HG02798 (cell line): ENCODE measurements at regions not wholly inside any gene's neighbourhood (a gene's known extent, or its start where the extent isn't known, plus 50 kb on each side); places are given as distances from the start of the nearest gene placed in this dataset.
"Not testable (repeated sequence)": the region's sequence is repeated elsewhere in the genome, so short reads cannot be mapped to it uniquely, and the experiment has no call there.

Experiments
- ATAC-seq: cut with Tn5 transposase; IDR thresholded peaks from one replicate; pipeline ENCODE4 v1.9.1; 2021; ENCODE audit warnings: mild to moderate bottlenecking; ENCODE audit not compliant: unreplicated experiment, poor library complexity

DNA sequence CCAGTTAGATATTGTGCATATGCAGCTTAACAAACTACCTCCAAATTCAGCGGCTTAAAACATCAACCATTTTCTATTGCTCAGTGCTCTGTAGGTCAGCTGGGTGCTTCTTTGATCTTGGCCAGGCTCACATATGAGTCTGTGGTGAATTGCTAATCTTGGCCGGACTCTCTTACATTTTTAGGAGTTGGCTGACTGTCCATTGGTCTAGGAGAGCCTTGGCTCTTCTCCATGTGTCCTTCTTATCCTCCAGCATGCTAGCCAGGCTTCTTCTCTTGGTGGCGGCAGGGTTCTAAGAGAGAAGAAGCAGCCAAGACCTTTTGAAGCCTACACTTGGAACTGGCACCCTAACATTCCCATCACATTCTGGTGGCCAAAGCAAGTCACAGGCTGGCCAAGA lies 174.3 kb upstream of the PWP1 start:
- ATAC-seq, result no peak

DNA sequence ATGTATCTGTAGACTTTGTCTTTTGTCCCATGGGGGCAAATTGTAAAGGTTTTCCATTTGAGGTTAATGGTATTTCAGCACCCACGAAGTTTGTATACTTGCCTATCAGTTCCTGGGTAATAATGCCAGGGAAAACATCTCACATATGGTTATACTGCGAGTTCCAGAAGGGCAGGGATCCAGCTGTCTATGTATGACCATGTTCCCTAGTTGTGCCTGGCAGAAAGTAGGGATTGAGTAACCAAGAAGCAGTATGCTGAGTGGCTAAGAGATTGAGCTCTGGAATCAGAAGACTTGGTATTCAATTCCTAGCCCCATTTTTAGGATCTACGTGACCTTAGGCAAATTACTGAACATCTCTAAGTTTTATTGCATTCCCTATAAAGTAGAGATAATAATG lies 173.2 kb upstream of the PWP1 start:
- ATAC-seq, result no peak

DNA sequence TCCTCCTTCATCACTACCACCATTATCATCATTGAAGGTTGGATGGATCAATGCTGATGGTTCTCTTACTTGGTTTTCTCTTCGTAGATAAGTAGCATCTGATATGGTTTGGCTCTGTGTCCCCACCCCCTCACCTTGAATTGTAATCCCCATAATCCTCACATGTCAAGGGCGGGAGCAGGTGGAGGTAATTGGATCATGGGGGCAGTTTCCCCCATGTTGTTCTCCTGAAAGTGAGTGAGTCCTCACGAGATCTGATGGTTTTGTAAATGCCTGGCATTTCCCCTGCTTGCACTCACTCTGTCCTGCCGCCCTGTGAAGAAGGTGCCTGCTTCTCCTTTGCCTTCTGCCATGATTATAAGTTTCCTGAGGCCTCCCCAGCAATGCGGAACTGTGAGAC lies 172.4 kb upstream of the PWP1 start:
- ATAC-seq, result no peak

DNA sequence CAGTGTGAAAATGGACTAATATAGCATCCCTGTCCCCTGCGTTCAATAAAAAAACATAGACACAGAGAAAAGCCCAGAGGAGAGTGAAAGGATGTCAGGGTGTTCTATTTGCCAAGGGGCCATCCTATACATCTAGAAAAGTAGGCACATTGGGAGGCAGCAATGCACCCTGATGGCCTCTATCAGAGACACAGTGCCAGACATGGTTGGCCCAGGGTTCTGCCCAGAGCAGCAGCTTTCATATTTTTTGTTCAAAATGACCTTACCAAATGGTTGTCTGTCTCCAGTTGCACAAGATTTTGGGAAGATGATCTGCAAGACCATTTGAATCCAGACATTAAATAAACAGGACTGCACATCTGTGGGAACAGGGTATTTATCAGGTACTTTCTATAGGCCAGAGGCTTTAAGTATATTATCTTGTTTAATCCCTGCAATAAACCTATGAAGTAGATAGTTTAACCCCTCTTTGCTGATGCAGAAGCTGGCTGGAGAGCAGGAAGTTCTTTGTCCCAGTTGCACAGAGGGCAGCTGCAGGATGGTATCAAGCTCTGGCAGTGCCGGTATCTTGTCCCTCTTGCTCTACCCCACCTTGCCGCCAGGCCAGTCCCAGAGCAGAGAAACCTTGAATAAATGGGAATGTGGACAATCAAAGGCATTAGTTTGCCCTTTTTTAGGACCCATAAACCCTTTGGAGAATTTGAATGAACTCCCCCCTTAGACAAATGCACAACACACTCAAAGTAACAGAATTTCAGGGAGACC lies 171.8 kb upstream of the PWP1 start:
- no peak for ATAC-seq

DNA sequence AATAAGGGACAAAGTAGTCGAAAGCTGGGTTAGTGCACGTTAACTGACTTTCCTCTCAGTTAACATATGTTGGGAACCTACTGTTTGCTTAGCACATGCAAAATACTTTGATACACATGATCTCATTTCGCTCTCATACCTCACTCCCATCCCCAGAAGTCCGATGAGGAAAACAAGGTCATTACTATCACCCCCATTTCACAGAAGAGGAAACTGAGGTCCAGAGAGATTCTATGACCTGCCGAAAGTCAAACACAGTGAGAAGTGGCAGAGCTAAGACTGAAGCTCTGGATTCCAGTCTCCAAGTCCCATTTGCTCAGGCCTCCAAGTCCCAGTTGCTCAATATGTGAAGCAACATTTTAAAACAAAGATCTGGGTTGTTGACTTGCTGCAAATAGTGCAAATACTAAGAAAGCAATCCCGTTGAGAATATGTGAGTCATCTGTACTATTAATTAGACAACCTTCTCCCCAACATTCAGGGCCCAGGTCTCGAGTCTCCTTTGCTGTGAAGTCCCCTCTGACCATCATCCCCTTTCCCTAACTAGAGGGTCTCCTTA lies 170.6 kb upstream of the PWP1 start:
- no peak for ATAC-seq

DNA sequence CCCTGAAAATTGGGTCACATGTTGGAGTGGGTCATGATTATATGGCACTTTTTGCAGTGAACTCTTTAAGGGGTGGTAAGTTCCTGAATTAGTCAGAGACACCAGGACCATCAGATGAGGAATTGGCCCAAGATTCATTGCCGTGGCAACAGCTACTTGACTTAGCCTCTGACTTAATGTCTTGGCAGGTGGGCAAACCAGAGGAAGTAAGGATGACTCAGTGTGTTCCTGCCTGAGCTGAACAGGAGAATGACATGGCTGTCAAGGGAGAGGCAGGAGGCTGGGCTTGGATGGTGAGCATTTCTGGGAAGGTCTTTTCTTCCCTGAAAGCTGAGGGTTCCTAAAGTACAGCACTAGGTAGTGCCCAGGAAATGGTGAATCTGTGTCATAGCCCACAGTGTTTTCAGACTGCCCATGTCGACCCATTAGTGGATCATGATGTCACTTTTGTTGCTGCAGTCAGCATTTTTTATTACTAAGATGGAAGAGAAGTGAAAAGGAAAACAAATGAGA lies 170.1 kb upstream of the PWP1 start:
- ATAC-seq, result no peak

DNA sequence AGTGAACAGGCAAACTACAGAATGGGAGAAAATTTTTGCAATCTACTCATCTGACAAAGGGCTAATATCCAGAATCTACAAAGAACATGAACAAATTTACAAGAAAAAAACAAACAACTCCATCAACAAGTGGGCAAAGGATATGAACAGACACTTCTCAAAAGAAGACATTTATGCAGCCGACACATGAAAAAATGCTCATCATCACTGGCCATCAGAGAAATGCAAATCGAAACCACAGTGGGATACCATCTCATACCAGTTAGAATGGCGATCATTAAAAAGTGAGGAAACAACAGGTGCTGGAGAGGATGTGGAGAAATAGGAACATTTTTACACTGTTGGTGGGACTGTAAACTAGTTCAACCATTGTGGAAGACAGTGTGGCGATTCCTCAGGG lies 167.8 kb upstream of the PWP1 start:
- not testable (repeated sequence) for ATAC-seq

DNA sequence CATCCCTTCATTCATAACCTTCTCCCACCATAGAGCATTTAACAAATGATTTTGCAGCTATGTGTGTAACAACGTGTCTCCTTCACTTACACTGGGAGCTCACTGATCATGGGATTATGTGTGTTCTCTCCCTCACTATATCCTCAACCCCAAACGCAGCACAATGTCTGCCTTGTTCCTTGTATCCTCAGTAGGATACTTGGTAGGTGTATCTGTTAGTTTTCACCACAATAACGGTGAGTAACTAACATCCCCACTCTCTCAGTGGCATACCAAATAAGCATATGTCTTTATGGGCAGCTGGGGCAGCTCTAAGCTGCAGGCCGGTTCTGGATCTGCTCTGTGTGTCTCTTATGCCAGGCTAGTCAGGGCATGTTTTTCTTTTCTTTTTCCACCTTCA lies 166.7 kb upstream of the PWP1 start:
- ATAC-seq, result no peak

DNA sequence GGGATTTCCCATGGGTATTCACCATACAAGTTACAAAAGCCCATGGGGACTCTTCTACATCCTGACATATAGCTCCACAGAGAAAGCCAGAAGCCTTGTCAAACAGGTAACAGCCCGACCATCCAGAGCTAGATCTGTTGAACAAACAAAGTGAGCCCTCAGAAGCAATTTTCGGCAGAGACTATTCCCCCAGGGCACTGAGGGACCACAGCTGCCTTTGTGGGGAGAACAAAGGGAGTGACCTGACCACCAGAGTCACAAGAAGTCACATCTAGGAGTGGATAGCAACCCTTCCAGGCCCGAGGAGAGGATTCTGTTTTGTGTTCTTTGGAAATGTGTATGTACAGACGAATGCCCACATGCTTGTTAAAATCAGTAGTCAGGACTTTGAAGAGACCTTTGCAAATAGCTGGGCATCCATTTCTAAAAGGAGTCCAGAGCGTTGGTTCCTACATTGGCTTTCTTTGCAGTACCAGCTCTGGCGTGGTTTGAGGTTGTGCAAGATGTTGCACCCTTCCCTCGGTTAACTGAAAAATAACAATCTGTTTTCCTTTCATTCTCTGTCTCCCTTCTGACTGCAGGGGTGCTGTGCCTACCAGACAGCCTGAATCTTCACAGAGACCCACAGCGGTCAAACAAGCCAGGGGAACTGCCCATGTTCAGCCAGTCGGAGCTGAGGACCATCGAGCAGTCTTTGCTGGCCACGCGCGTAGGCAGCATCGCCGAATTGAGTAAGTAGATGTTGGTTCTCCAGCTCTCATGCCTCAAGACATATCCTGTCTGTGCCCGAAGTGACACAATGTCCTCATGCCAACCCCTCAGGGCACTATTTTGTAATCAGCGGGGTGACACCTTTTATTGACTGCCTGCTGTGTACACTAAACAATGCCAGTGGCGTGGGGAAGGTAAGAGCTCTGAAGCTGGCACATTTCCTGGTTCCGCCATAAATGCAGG lies 165.4 kb upstream of the PWP1 start:
- ATAC-seq, result no peak

DNA sequence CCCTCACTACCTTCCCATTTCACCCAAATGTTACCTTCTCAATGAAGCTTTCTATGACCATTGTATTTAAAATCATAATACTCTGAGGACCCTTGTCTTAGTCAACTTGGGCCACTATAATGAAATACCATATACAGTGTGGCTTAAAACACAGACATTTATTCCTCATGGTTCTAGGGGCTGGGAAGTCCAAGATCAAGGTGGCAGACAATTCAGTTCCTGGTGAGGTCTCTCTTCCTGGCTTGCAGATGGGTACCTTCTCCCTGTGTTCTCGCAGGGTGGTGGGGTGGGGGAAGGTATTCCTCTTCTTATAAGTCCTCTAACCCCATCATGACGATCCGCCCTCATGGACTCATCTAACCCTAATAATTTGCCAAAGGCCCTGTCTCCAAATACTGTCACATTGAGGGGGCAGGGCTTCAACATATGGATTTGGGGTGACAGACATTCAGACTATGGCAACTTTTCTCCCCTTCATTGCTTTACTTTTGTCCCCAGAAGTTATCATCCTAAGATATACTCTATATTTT lies 163.7 kb upstream of the PWP1 start:
- ATAC-seq, result no peak

DNA sequence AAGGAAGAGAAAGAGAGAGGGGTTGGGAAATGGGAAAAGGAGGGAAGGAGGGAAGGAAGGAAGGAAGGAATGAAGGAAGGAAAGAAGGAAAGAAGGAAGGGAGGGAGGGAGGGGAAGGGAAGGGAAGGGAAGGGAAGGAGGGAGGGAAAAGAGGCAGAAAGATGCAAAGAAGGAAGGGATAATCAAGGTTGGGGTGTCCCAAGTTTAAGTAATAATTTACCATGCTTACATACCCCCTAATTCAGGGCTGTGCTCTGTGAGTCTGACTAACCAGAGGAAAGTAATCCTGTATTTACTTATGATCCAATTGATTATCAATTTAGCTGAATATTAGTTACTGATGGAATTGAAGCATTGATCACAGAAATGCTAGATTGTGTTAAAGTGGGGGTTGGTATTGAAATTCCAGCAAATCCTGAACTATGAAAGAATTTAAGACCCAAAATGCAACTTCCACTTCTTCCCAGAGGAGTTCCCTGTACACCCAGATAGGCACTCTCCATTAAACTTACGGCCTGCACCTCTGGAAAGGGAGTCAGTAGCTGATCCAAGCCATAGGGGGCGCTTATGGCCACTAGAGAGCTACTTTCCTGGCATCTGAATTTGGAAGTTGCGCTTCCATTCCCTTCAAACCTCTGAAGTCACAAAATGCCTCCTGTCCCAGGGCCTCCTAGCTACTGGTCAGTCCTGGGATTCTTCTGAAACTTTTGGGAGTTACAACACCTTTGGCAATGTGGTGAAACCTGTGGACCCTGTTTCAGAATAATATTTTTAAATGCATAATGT lies 162.7 kb upstream of the PWP1 start:
- ATAC-seq, result no peak

DNA sequence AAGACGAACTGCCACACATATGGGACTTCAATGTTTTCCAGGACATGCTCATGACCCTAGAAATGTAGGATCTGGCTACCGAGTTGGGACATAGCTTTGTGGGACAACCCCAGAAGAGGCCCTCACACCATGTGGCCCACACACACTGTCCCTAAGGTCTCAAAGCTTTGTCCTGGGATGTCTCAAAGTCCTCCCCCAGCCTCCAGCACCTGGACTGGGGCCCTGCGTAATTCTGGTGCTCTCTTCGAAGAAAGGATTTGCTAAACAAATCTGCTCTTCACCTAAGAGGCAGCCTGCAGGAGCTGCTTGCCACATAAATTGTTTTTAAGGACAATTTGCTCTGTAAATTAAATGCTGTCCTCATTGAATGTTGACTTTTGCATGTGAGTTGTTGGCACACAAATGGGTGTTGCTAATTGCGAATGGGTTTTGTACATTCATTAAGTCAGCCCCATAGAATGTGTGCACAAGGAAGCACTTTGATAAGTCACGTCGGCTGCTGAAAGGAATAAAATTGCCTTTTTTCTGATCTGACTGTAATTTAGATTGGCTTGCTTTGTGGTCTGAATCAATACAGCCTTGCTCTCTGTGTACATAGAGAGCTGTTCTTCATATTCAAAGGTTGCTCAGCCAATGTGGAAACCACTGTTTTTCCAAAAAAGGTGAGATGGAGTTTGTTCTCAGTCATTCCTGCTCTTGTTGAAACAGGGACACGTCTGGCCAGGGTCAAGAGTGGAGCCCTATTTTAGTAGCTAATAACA lies 161.6 kb upstream of the PWP1 start:
- no peak for ATAC-seq

DNA sequence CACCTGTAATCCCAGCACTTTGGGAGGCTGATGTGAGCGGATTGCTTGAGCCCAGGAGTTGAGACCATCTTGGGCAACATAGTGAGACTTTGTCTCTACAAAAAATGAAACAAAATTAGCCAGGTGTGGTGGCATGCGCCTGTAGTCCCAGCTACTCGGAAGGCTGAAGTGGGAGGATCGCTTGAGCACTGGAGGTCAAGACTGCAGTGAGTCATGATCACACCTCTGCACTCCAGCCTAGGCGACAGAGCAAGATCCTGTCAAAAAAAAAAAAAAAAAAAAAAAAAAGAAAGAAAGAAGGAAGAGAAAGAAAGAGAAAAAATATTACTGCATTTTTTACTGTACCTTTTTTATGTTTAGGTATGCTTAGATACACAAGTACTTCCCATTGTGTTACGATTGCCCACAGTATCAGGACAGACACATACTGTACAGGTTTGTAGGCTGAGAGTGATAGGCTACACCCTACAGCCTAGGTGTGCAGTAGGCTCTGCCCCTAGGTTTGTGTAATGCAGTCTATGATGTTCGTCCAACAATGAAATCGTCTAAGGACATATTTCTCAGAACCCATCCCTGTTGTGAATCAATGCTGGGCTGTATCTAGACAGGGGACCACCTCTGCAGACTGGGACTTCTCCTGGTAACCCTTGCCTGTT lies 160.4 kb upstream of the PWP1 start:
- ATAC-seq, result no peak

DNA sequence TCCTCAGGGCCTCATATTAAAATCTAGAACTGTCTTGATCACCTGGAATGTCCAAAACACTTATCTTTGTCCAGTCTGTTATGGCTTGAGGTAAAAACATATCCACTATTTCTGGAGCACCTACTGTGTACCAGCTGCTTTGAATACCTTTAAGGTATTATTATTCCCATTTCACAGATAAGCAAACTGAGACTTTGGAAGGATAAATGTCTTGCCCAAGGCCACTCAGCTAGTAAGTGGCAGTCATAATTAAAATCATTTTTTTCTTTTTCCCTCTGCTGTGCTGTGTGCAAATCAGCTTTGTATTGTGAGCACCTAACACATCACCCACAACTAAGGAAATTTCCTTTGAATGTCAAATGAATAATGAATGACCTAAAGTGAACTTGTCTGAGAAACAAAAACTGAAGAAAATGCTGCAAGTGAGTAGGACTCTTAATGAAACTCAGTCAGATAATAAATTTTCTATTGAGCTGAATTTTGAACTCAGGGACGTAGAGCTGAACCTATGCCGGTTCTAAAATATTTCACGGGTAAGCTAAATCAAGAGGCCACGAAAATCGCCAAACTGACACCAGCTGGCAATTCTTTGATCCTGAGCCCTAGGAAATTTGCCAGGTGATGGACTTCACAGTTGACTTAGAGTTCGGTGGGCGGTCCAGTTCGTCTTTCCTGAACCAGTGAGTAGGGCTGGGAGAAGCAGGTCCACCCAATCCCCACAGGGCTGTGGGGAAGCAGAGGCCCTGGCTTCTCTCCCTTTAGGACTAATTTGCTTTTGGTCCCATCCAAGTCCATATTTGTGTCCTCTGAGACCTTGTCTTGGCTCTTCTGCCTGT lies 159.7 kb upstream of the PWP1 start:
- no peak for ATAC-seq

DNA sequence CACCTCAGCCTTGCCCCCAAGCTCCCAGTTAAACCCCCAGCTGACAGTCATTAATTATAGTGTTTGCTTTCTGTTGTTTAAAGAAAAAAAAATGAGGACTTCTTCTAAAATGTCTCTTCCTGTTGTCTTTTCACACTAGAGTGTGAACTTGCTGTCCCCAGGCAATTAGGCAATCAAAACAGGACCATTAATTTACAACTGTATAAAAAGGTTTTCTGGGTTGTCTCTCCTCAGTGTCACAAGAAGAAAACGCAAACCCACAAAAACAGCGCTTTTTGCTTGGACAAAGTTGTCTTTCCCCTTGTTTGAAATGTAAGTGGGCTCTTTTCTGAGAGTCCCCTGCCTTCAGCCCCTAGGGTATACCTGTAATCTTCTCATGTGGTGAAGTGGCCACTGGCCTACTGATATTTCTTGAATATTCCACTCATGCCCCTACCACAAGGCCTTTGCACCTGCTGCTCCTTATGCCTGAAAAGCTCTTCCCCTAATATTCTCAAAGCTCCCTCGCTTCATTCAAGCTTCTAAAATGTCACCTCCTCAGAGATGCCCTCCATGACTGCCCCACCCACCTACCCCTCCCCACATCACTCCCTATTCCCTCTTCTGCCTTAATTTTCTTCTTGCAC lies 158.9 kb upstream of the PWP1 start:
- no peak for ATAC-seq

DNA sequence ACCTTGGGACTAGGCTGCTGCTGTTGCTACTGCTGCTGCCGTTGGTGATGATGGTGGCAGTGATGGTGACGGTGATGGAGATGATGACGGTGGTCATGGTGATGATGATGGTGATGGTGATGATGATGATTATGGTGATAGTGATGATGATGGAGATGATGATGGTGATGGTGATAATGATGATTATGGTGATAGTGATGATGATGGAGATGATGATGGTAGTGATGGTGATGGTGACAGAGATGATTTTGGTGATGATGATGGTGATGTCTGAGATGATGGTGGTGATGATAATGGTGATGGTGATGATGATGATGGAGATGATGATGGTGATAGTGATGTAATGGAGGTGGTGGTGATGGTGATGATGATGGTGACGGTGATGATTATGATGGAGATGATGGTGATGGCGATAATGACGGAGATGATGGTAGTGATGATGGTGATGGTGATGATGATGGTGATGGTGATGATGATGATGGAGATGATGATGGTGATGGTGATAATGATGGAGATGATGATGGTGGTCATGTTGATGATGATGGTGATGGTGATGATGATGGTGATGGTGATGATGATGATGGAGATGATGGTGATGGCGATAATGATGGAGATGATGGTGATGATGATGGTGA lies 156.8 kb upstream of the PWP1 start:
- no peak for ATAC-seq

DNA sequence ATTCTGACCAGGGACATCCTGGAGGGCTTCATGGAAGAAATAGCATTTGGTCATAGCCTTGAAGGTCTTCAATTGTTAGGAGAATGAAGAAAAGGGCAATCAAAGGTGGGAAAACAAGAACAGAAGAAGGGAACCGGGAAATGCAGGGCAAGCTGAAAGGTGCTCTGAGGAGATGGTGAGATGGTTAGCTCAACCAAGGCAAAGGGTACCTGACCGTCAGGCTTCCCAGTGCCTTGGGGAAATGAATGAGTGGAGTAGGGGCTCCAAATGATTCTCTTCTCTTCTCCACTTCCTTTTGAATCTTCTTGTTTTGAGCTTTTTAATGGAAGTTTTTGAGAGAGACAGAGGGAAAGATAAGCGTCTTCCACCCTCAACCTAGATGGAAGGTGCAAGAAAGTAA lies 155.6 kb upstream of the PWP1 start:
- ATAC-seq, result no peak
